Superior temporal gyrus (tissue), 1 donor: ENCODE measurements at regions not wholly inside any gene's neighbourhood (a gene's known extent, or its start where the extent isn't known, plus 50 kb on each side); places are given as distances from the start of the nearest gene placed in this dataset.
A peak's percentile ranks its signal among the peaks of the same experiment; 100 is the strongest.
"Not testable (repeated sequence)": the region's sequence is repeated elsewhere in the genome, so short reads cannot be mapped to it uniquely, and the experiment has no call there.

ENCODE experiments used
- DNase-seq: peaks from one replicate; pipeline ENCODE4 v3.0.0-alpha.2; 2016; ENCODE audit errors: extremely low spot score

DNA sequence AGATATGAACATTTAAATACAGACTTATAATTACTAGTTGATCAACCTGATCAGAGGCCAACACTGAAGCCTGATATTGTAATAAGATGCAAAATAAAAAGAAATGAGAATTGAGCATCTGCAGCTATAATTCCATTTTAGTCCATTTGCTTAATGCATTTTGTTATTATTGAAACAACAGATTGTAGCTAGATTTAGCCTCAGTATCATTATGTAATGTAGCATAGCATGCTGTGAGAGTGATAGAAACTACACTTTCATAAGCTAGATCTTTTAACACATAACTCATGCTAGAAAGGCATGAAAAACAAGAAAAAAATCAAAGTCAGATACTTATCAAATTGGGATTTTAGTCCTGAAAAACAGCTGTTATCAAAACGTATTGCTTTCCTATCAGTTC lies 292.7 kb upstream of the ADARB2 start:
- DNase-seq = peak; percentile 66

DNA sequence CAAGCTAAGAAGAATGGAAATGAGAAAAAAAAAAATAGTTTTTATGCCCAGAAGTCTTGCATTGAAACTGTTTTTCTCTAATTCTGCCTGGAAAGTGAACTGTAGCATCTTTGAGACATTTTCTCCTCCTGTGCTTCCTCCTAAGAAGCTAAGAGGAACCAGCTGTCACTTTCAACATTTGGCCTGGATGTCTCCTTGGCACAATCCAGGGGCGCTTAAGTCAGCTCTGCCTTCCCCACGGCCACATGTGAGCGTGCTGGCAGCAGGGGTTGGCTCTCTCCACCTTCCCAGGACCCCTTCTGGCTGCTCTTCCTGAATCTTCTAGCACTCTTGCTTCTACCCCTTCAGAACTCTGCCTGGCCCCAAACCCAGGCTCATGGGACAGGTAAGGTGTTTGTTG lies 289.6 kb upstream of the ADARB2 start:
- no peak for DNase-seq

GRCh38 chr10:2024750-2025149 lies 287.4 kb upstream of the ADARB2 start:
- DNase-seq = not testable (repeated sequence)

GRCh38 chr10:2023687-2024086 lies 286.4 kb upstream of the ADARB2 start:
- no peak for DNase-seq

DNA sequence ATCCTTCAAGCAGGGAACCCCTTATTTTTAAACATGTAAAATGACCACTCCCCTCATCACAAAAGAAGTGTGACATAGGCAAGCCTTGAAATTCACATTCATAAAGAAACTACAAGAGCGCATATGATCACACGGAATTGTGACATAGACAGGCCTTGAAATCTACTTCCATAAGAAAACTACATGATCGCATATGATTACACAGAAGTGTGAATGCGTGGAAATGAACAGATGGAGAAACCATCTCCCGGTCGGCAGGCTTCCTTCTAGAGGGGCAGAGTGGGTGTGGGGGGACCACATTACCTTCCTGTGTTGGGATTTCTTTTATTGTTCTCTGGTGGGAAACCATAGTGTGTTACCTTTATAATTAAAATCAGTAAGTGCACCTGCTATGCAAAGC lies 285.1 kb upstream of the ADARB2 start:
- DNase-seq = no peak

GRCh38 chr10:2020836-2021235 lies 283.5 kb upstream of the ADARB2 start:
- DNase-seq = no peak

DNA sequence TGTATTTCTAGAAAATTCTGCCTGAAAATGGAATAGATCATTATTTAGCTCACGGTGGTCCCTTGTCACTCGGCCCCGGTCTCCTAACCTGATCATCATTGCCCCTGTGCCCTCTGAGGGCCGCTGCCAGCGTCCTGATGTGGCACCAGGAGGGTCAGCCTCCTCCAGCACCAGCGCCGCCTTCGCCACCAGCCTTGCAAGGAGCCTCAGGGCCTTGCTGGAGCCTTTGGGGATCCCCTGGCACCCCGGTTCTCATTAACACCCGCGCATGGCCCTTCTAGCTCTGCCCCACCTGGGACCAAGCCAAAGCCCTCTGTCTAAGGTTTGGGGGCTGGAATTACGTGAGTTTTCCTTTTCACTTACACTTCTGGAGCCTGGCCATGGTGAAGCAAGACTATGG lies 282.5 kb upstream of the ADARB2 start:
- no peak for DNase-seq

DNA sequence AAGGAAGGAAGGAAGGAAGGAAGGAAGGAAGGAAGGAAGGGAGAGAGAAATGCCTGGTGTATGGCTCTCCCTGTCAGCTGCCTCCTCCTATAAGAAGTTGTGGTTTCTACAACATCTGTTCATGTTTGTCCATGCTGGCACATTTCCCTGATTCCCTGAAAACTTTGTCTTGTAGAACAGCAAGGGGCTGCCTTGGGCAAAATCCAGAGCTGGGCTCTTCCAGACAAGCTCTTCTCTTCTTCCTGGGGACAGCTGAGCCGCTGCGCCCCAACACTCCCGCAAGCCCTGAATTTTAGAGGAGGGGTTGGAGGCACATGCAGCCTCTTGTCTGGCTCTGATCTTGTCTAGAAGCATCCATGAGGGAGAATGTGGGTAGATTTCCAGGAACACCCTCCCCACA lies 282.0 kb upstream of the ADARB2 start:
- no peak for DNase-seq

DNA sequence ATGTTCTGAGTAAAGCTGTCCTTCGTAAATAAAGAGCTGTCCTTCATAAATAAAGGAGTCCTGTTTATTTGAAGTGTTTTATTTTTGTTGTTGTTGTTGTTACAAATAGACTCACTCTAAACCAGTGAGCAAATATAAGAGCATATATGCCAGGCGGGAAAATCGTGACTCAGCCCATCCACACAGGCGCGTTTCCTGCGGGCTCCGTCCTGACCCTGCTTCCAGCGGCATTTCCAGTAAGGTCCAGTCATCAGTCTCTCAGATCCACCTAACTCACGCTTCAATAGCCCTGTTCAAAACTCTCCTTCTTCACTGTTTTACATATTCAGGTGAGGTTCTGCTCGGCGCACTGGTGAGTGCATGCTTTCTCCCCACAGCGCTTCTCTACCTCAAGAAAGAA lies 277.2 kb upstream of the ADARB2 start:
- no peak for DNase-seq

GRCh38 chr10:2012209-2012608 lies 274.9 kb upstream of the ADARB2 start:
- no peak for DNase-seq

DNA sequence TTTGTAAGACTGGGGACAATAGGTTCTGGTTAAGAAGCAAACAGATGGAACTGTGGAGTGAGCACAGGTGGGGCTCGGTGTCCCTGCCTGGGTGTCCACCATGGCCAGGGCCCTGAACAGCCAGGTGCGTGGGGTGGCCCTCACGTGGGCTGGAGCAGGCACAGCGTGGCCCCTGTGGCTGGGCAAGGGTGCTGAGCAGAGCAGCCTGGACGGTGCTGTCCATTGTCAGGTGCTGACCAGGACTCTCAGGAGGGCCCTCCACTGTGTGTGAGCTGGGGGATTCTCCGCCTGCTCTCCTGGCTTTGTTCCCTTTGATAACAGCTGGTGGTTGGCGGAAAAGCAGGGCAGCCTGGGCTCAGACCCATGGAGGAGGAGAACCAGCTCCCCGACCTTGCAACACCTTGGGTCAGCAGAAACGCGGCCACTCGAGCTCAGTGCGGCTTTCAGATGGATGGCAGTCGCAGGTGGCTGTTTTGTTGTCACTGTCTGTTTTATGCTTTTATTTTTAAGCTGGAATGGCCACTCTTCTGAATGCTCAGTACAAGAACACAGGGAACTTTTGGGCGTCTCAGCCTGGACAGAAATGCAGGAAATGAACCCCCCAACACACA lies 273.9 kb upstream of the ADARB2 start:
- no peak for DNase-seq

GRCh38 chr10:2005546-2005945 lies 268.2 kb upstream of the ADARB2 start:
- no peak for DNase-seq

- no peak for DNase-seq
Measured at GRCh38 chr10:1992930-1993329, 255.6 kb upstream of the ADARB2 start.

GRCh38 chr10:1989090-1989489 lies 251.8 kb upstream of the ADARB2 start:
- no peak for DNase-seq

DNA sequence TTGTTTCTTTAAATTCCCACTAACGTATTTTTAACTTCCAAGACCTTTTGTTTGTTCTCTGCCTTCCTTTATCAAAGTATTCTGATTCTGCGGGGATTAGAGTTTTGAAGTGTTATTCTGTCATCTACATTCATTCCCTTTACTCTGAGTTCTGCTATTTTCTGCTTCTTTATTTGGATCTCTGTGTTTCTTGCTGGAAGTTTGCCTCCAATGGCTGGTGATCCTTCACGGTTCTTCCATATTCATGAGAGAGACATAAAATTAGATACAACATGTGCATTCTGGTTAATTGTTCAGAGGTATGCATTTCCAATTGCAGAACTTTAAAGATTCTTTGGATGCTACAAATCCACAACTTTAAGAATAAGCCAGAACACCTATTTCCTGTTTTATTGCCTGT lies 244.7 kb upstream of the ADARB2 start:
- DNase-seq = no peak

DNA sequence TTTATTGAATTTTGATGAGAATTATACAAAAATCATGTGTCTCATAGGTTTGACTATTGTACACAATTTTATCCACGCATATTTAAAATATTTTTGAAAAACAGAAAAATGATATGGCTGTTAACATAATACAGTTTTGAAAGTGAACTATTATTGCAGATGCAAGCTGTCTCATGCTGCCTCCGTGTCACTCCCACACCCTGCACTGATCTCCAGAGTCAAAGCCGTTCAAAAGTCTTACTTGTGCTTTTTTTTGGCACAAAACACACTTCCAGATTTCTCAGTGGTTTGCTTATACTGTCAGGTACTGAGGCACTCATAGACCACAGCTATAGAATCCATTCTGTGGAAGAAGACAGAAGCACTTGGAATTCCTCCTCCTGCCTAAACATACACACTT lies 243.1 kb upstream of the ADARB2 start:
- DNase-seq = no peak

GRCh38 chr10:1978584-1978983 lies 241.3 kb upstream of the ADARB2 start:
- DNase-seq = no peak

GRCh38 chr10:1977461-1977860 lies 240.1 kb upstream of the ADARB2 start:
- no peak for DNase-seq

DNA sequence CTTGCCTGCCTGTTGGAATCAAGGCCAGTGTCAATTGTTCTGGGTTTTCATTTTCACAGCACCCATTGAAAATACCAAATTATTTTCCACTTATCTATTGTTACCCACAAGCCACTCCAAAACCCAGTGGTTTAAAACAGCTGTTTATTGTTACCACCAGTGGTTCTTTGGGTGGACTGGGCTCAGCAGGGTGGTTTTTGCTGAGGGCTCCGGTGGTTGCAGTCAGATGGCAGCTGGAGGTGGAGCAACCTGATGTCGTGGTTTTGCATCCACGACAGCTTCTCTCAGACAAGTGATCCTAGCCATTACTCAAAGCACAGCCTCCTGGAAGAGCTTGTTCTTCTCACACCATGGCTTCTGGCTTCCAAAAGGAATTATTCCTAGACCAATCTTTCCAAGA lies 235.1 kb upstream of the ADARB2 start:
- DNase-seq = no peak

DNA sequence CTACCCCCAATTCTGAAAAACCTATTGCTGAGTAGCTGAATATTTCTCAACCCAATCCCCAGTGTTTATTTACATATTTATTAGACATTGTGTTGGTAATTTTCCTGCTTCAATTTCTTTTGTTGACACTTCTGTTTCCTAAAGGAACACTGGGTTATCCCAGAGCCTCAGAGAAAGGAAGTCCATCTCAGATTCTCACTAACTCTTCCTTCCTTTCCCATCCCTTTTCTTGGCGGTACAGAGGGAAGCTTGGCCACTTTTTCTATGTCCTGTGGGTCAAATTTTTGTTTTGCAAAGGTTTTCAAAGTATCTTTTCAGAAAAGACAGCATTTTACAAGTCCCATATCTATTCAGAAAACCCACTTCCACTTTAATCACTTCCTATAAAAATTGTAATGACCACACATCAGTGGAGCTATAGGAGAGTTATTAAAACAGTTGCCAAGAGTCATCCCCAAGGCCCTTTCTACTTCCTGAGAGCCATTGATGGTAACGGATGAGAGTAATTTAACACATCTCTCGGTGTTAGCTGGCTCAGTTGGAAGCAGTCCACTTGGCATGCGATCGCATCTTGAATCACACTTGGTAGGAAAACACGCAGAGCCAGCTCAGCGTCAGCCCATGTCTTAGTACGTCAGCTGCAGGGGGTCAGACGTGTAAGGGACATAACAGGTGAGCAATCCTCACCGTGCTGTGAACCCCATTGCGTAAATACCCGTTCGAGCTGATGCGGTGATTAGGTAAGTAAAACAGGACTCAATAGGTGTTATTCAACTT lies 231.1 kb upstream of the ADARB2 start:
- no peak for DNase-seq

- DNase-seq = no peak
Measured at GRCh38 chr10:1966712-1967376, 229.5 kb upstream of the ADARB2 start.

DNA sequence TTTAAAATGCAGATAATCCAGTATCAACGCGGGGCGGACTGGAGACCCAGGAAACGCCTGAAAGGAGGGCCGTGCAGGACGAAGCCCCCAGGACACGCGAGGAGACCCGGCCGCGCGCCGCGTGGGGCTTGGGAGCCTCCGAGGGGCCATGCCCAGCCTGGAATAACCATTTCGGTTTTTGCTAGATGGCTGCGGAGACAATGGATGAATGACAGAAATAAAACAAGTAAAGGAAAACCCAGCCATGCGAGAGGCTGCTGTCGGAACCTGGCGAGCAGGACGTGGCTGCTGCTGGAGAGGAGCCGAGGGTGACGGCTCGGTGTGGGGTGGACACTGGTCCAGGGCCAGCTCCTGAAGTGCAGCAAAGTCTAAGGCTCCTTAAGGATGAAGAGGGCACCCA lies 227.2 kb upstream of the ADARB2 start:
- DNase-seq = no peak

DNA sequence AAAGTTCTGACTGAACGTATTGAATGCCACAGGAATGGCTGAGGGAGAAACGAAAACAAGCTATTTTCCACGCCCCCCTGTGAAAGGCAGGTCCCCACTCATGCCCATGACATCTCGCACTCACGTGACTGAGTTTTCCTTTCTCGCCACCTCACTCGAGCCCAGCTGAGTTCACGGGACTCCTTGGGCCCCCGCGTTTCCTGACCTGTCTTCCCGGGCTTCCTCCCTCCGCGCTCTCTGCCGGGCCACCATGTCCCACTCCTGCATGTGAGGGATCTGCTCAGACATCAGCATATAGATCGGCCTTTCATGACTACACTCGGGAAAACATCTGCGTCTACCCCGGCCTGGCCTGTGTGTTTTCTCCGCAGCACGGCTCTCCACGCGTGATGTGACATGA lies 226.0 kb upstream of the ADARB2 start:
- no peak for DNase-seq
